GM21390 (cell line): ENCODE measurements at regions not wholly inside any gene's neighbourhood (a gene's known extent, or its start where the extent isn't known, plus 50 kb on each side); places are given as distances from the start of the nearest gene placed in this dataset.
"Not testable (repeated sequence)": the region's sequence is repeated elsewhere in the genome, so short reads cannot be mapped to it uniquely, and the experiment has no call there.

Experiments used
- ATAC-seq: cut with Tn5 transposase; IDR thresholded peaks from one replicate; pipeline ENCODE4 v1.9.1; 2021; ENCODE audit not compliant: unreplicated experiment

DNA sequence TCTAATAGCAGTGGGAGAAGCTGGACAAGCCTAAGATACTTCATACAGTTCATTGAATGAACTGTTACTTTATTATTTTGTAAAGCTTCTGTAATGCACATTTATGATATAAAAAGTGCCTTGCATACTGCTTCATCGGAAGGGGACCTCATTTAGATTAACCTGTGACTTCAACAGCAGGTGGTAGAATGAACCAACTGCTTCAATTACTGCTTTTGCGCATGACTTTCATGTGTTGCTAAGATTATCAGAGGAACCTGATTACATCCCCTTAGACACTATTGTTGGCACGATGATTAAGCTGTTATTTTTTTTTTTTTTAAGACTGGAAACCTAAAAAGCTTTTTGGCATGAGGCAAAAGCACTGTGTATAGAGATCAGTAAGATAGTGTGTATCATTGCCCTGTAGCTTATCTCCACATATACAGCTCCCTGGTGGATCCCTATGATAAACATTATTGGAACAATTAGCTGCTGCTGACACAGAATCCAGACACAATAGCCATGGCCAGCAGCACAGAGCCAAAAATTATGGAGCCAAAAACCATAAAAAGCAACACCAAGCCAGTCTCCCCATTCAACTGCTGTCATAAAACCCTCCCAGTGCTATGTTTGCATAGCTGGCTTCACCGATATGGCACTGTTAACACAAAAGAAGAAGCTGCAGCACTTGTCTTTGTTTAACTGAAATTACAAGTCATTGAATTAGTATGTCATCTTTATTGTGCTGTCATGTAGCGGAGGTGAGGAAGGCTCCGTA is 731.6 kb upstream of the MMS22L start:
- ATAC-seq: no peak

DNA sequence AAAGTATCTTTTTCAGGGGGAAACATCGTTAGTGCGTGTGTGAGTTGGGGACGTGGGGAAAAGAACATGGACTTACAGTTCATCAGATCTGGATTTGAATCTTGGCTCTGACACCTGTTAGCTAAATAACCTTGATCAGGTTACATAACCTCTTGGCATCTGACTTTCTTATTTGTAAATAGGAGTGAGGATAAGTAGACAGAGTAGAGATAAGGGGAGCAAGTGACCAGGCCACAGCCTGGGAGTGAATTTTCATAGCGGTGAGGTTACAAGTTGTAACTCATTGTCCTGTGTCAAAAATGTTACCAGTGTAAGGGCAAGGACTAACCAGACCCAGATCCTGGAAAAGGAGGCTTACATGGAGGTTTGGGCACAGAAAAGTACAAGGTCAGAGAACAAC is 733.5 kb upstream of the MMS22L start:
- no peak for ATAC-seq

DNA sequence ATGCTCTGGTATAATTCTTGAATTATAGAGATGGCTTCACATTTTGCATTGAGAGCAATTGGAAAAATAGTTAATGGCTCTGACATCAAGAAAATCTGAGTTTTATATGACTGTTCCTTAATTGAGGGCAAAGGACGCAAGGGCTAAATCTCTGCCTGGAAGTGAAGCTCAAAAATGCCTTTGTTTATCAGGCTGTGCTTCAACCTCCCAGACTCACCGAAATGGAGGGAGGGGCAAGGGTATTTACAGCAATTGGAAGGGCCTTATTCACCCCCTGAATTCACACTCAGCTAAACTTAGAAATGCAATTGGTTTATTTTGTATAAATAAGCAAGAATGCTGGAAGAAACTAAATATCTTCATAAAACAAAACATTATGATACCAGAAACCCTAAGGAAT is 737.2 kb upstream of the MMS22L start:
- no peak for ATAC-seq

DNA sequence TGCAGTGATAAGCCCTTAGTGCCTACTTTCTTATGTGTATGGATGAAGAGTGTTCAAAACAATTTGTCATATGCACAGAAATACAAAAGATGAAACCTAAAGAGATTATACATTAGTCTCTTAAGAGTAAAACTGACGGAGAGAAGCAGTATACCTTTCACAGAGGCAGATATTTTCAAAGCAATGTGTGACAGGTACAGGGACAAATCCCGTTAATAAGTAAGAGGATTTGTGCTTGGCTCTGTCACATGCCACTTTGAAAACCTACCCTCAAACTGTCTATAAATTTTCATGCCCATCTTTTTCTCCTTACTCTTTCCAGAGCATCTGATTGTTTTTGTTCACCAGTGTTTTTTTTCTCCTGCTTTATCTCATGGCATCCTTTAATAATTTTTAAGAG is 741.3 kb upstream of the MMS22L start:
- no peak for ATAC-seq

DNA sequence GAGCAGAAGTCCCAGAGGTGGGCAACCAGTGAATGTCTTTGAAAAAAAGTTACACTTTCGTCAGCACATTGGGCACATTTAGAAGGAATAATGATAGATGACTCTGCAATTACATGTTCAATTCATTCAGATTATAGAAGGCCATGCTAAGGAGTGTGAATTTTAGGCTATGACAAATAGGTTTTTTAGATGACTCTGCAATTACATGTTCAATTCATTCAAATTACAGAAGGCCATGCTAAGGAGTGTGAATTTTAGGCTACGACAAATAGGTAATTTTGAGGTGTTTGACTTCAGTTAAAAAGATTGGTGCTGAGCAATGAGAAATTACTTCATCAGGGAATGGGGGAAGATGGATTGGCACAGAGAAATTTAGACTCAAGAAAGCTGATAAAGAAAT is 744.9 kb upstream of the MMS22L start:
- no peak for ATAC-seq

DNA sequence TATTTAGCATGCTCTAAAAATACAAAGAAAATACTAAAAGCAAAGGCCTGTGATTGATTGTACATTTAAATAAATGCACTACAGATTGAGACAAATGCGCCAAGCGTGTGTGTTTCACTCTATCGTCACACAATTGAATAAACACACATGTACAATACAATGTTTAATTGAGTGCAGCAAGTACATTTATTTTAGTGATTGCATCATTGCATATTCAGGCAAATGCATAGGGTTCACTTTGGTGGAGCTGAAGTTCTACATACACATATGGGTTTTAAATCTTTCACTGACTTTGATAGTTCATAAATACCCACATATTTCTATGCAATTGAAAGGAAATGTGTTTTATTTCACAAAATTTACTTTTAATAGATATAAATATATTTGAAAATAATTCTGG is 750.6 kb upstream of the MMS22L start:
- no peak for ATAC-seq

DNA sequence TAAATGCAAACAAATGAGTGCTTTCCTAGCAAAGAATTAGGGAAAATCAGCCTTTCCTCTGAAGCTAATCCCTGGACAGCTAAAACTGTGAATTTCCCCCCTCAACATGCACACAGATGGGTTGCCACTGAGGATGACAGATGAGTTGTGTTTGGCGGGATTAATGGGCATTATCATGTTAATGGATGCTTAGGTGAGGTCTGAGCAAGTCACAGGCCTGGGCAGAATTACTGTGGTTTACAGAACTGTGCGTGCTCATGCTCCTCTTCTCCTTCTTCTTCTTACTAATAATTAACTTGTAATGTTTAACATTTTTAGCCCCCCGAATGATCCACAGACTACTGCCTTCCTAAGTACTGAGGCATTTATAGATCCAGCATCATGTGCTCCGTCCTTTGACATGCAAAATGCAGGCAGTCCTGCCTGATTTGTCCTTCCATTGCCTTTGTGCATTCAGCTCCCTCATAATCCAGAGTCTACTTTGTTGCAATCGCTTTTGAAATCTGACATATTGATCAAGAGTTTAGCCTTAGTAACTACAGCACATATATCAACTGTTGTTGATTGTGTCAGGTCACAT is 753.4 kb upstream of the MMS22L start:
- ATAC-seq: no peak

DNA sequence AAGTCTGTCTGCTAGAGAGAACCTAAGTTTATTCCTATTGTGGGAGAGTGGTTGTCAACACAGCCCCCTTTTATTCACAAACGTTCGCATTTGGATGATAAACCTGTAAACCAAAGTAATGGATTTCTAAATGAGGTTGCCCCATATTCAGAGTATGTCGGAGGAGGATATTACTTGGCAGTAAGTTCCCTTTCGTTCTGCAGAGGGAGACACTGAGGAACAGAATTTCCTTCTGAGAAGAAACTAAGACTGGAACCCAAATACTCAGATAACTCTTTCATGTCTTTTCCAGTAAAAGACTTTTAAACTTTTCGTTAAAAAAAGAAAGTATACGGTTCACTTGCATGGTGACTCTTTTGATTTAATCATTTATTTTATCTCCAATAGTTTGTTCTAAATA is 754.6 kb upstream of the MMS22L start:
- no peak for ATAC-seq

DNA sequence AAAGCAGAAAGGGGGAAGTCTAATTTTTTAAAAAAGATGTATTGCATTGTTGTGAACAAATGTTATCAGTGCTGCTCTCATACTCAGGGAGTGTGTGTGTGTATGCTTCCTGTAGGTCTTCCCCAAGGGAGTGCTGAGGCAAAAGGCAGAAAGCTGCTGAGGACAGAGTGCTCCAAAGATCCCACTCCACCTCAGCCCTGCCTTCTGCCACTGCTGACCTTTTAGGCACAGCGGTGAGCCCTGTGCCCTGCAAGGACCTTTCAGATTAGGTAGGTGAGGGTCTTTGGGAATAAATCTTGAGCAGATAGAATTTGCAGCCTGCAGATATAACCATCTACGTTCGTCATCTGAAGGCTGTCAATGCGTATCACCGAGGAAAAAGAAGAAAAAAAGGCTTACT is 756.4 kb upstream of the MMS22L start:
- ATAC-seq: no peak

DNA sequence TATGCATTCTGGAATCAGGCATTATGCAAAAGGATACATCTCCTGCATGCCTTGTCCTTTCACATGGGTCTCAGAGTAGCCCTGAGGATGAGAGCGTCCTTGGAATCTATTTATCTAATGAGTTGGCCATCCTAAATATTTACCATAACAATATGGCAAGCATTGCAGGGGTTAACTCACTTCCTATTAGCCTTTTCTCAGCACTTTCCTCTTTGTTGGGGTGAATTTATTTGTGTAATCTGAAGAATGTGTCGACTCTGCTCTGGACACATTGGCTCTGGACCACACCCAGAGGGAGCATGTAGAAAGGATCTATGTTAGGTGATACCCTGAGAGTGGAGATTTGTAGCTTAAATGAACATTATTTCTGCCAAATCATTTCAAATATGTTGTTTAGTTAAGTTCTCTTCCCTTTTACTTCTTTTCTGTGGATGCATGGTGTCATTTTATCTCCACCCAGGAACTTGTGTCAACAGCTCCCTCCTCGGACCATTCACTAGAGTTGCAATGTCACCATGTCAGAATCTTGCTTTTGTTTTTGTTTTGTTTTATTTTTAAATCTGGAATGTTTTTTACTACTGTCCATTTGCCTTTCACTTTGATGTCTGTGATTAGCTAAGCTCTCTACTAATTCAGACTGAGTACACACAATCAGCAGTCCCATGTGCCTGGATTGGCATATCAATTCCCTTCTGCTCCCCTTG is 757.0 kb upstream of the MMS22L start:
- no peak for ATAC-seq

DNA sequence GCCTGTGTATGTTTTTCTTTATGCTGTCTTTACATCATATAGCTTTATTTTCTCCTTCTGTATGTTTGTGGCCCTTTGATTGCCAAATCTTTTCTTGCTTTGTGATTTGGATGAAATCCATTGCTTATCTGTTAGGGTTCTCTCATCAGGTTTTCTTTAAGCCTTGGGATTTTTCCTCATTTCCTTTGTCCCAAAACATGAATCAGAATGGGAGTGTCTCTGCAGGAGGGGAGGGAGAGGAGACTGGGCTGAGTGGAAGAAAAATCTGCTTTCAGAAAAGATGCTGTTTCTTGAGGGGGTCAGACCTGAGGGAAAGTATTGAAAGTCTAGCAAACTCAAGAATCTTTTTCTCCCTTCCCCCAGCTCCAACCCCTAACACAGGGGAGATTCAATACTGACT is 758.0 kb upstream of the MMS22L start:
- ATAC-seq: no peak

DNA sequence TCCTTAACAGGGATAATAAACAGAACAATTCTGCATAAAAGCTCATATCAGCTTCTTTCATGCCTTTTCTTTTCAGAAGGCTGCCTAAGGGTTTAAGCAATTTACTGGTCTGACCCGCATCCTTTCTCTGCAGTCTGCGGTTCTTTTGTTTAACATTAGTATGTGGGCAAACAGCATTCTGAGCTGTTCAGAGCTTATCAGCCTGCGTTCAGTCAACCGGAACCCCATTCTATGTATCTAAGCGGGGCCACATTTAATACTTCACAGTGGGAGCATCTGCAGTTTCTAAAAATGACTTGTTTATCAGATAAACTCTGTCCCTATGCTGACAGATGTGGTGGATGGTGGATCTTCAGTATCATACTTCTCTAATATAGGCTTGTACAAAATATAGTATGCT is 758.9 kb upstream of the MMS22L start:
- no peak for ATAC-seq

DNA sequence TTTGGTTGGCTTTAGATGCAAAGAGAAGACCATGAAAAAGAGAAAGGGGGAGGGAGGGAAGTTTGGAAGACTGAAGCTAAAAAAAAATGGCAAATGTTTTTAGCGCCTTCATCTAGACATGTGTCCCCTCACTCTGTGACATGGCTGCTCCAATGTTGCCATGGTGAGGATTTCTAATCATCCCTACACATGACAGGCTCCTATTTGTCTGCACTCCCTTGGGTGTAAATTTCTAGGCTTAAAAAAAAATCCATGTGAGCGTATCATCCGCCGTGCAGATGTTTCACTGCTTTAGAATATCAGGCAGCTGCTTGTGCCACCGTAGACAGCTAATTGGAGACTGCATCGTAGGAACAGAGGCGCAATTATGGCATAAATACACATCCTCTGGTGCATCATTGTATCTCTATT is 761.1 kb upstream of the MMS22L start:
- no peak for ATAC-seq

DNA sequence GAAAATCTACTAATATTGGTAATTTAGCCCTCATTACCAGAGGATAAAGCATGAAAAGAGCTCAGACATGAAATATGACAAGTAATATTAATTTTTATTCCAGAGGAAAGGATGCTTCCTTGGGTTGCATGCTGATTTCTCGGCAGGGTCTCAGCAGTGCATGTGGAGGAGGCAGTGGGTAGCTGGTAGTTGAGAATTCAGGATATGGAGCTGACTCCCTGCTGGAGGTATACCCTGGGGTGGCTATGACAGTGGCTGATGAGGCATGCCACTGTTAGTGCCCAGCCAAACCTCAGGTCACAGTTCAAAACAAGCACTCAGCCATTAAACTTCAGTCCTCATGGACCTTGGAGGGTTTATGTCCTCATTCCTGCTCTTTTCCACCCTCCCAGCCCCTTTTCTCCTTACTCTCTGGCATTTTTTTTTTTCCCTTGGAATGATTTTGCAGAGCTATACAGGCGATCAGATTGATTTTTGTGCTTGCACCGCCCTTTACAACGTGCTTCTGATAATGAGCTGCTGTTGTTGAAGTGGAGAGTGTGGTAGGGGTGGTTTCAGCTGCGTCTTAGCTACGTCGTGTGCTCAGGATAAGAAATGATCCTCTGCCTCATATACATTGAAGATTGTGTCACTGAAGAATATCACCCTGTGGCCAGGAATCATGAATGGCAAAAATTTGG is 761.9 kb upstream of the MMS22L start:
- ATAC-seq: no peak

DNA sequence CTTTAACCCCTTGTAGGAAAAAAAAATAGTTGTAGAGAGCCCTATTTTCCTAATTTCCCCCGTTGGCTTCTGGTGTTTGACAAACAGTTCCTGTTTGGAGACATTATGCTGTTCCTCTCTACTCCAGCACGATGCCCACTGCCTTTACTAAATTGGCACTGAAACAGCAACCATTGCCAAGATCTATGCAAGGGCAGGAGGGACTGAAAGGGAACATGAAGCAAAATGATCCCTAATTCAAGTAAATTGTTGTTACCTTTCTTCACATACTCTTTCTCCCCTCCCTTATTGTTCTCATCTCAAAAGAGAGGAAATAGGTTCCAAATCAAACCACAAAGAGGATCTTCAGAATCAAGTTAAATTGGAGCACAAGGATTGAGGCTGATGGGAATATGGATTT is 764.1 kb upstream of the MMS22L start:
- ATAC-seq: no peak

DNA sequence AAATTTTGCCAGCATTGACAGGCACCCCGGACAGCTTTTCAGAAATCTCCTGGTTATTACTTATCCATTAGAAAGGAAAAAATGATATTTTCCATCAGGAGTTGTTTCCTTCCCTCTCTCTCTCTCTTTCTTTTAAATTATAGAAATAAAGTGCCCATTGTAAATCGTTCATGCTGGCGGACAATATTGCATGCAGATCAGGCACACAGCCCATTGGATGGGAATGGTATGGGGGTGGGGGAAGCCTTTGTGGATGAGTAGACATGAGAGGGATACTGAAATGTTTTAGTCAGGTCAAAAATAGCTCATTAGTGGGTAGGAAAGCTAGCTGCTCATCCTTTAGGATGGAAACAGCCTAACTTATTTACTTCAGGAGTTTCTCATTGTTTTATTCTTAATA is 764.9 kb upstream of the MMS22L start:
- ATAC-seq: no peak

DNA sequence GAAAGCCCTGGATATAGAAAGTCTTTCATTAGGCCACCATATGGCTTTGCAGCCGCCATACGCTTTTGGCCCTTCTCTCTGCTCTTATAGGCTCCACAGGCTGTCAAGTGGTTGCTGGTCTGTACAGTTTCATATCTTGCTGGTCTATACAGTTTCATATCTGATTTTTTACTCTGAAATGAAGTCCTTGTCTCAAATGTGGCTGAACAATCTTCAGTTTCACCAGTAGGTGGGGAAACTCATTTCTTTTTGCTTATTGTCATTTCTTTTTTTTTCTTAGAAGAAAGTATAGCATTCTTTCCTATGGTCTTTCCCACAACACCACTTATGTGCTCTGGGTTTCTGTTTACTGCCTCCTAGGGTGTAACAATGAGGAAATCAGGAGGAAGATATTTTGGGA is 771.4 kb upstream of the MMS22L start:
- no peak for ATAC-seq

DNA sequence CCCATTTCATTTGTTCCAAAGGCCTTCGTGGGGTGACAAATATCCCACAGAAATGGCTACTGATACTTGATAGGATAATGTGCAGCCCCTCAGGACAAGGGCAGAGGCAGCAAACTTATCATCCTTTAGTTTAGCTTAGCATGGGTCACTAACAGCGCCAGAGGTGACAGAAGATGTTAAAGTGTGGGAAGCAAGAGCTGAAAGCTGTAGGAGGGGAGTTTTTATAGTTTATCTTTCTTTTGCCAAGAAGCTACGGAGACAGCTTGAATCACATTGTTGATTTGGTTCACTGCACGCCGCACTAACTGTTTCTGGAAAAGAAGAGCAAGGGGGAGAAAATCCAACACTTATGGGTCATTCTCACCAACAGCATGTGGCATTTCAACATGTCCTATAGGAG is 773.9 kb upstream of the MMS22L start:
- ATAC-seq: no peak

DNA sequence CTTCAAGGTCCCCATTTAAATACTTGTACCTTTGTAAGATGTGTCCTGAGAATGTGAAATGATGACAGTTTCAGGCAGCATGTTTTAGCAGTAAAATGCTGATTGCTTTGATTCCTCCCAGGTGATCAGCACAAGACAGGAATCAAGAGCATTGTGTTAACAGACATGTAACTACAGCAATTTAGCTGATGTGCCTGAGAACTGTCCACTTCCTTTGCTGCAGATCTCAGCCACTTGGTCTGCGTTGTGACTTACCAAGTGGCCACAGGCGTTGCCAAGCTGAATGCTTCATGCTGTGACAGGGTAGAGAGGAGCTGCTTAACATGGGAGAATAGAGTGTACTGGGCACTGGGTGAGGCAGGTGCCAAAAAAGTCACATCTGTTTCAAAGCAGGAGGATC is 767.0 kb upstream of the POU3F2 start:
- no peak for ATAC-seq

DNA sequence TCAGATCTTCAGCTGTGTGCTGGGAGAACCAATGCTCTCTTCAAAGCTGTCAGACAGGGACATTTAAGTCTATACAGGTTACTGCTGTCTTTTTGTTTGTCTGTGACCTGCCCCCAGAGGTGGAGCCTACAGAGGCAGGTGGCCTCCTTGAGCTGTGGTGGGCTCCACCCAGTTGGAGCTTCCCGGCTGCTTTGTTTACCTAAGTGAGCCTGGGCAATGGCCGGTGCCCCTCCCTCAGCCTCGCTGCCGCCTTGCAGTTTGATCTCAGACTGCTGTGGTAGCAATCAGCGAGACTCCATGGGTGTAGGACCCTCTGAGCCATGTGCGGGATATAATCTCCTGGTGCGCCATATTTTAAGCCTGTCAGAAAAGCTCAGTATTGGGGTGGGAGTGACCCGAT is 745.8 kb upstream of the POU3F2 start:
- ATAC-seq: not testable (repeated sequence)

DNA sequence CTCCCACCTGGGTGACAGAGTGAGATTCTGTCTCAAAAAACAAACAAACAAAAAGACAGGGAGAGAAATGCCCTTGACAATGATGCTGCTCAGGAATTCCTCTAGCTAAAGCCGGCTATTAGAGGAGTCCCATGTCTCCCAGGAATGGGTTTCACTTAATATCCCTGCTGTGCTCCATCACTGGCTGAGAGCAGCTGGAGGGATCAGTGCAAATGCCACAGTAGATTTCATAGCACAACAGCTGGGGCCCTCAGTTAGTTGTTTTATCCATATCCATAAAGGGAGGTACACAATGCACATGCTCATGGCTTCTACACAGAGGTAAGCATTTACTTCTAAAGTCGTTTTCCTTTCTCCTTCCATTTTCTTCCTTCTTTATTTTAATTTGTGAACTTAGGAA is 742.0 kb upstream of the POU3F2 start:
- no peak for ATAC-seq

DNA sequence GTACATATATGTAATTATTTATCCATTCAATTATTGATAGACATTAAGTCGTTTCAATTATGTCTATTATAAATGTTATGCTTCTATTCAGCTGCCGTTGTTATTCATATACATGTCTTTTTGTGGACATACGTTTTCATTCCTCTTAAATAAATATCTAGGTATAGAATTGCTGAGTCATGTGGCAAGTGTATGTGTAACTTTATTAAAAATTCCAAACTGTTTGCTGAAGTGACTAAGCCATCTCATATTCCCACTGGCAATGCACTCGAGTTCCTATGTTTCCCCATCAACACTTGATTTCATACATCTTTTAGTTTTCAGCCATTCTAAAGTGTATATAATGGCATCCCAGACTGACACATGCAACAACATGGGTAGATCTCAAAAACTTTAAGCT is 739.7 kb upstream of the POU3F2 start:
- ATAC-seq: no peak
